Stimulated activated naive CD8-positive, alpha-beta T cell treated with anti-CD3 and anti-CD28 coated beads, Interleukin-15, Interleukin-2, amounts not matched to agents 100 ng/mL and 50 ng/mL, for 24 hours (primary cell): ENCODE measurements at regions not wholly inside any gene's neighbourhood (a gene's known extent, or its start where the extent isn't known, plus 50 kb on each side); places are given as distances from the start of the nearest gene placed in this dataset.

Experiments used
- H3K27ac Mint-ChIP-seq: one replicate; pipeline ENCODE4 v1.8.0; 2021; ENCODE audit warnings: mild to moderate bottlenecking, mixed read lengths
- H3K27me3 Mint-ChIP-seq: one replicate; pipeline ENCODE4 v1.8.0; 2021; ENCODE audit warnings: mixed read lengths
- H3K36me3 Mint-ChIP-seq: one replicate; pipeline ENCODE4 v1.8.0; 2021; ENCODE audit warnings: low read depth, mixed read lengths
- H3K4me1 Mint-ChIP-seq: one replicate; pipeline ENCODE4 v1.8.0; 2021; ENCODE audit warnings: low read depth, mixed read lengths
- H3K4me3 Mint-ChIP-seq: one replicate; pipeline ENCODE4 v1.8.0; 2021; ENCODE audit warnings: mild to moderate bottlenecking, mixed read lengths
- H3K9me3 Mint-ChIP-seq: one replicate; pipeline ENCODE4 v1.8.0; 2021; ENCODE audit warnings: mixed read lengths

DNA sequence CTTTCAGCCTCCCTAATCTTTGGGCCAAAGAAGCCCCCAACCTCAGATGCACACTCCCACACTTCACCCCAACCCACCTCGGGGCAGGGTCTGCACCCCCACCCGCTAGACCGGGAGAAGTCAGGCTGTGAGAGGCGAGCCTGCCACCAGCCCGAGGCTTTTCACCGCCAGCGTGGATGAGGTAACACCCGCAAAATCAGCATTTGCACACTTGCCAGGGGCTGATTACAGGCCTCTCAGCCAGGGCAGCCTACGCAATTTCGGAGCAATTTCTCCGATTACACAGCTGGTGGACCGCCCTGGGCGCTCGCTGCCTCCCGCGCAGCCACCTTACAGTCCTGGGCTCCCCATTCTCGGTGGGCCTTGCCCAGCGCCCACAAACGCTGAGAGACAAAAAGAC lies 68.5 kb downstream of the FOXD1 start:
- Mint-ChIP-seq H3K27me3 (peaks cover 82% of the 10 kb centered on the region), H3K9me3 (peaks cover 16% of the 10 kb centered on the region), H3K36me3 (peaks cover 14% of the 10 kb centered on the region), H3K4me3 (no peak overlapping the region), H3K4me1 (peaks cover 13% of the 10 kb centered on the region), H3K27ac (no peak overlapping the region)

DNA sequence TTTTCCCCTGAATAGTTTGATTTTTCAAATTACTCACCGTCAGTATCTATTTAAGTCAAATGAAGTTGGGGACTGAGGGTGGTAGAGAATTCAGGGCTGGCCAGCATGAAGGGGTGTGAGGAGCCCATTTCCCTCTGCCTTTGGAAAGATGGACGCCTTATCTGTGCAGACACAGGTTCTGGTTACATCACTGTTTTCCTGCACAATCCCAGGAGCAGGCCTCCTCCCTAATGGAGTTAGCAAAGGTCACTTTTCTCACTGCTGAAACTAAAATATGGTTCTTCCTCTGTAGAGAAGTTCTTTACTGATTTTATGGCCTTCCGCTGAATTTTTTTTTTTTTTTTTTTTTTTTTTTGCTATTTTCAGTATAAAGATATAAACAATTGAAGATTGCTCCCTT lies 69.1 kb downstream of the FOXD1 start:
- Mint-ChIP-seq H3K4me1 (peaks cover 13% of the 10 kb centered on the region), H3K27ac (no peak overlapping the region), H3K9me3 (peaks cover 10% of the 10 kb centered on the region), H3K27me3 (peaks cover 82% of the 10 kb centered on the region), H3K4me3 (no peak overlapping the region), H3K36me3 (peaks cover 8% of the 10 kb centered on the region)

DNA sequence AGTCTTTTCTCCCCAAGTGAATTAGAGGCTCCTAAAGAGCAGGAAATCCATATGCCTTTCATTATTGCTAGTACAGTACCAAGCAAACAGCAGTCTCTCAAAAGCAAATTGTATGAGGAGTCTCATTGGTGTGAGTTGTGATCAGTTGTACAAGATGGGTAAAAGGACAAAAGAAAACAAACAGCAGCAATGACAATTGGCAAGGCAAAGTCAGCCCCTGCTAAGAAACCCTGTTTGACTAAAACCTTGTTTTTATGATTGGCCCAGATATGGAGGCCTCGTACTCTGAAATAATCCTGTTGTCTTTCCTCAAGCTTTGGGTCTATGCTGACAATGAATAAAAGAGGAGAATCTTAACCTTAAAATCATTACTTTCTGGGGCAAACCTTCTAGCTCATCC lies 69.8 kb downstream of the FOXD1 start:
- peaks cover 82% of the 10 kb centered on the region for H3K27me3 Mint-ChIP-seq
- no peak overlapping the region for H3K27ac Mint-ChIP-seq
- H3K36me3 Mint-ChIP-seq, result peaks cover 2% of the 10 kb centered on the region
- H3K9me3 Mint-ChIP-seq, result peaks cover 3% of the 10 kb centered on the region
- H3K4me3 Mint-ChIP-seq, result no peak overlapping the region
- peaks cover 13% of the 10 kb centered on the region for H3K4me1 Mint-ChIP-seq

DNA sequence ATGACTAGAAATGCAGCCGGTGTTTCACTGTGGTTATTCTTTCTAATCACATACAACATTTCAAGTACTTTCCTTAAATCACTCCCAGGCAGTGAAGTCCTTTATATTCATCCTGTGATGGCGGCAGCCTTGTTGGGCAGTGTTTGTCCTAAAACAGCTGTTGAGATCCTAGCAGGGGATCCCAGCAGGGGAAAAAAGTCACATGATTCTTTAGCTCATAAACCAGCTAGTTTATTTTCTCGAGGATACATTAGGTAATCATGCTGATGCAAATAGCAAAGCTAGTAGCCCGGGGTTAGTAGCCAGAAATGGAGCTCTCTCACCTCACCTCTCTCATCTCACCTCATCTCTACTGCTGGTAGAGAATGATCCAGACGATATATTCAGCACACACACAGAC lies 70.5 kb downstream of the FOXD1 start:
- peaks cover 13% of the 10 kb centered on the region for H3K4me1 Mint-ChIP-seq

DNA sequence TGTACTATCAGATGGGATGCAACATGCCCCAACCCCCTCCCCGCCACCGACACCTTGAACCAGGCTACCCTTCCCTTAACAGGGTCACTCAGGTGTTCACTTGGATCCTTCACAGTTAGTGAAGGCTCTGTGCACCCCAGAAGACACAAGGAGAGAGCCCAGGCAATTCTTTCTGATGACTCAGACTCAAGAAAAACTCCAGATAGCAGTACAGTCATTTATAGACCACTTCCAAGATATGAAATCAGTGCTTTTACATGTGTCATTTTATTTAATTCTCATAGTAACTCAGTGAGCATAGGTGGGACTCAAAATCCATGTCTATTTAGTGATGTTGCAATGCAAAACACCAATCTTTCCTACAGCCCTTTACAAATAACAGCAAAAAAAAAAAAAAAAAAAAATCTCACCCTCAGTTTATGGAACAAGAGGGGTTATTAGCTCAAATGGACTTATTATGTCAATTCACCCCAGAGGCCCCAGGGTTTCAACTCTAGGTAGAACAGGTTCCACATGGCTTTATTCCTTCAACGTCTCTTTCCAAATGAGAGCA lies 71.9 kb downstream of the FOXD1 start:
- Mint-ChIP-seq H3K27ac (no peak overlapping the region), H3K4me1 (peaks cover 10% of the 10 kb centered on the region), H3K4me3 (no peak overlapping the region), H3K9me3 (no peaks in the 10 kb centered on the region), H3K27me3 (peaks cover 75% of the 10 kb centered on the region), H3K36me3 (no peaks in the 10 kb centered on the region)

More for the DNA sequence above, 70.5 kb downstream of the FOXD1 start:
- Mint-ChIP-seq H3K27me3 (peaks cover 75% of the 10 kb centered on the region), H3K27ac (no peak overlapping the region), H3K9me3 (no peaks in the 10 kb centered on the region), H3K4me3 (no peak overlapping the region), H3K36me3 (no peaks in the 10 kb centered on the region)

DNA sequence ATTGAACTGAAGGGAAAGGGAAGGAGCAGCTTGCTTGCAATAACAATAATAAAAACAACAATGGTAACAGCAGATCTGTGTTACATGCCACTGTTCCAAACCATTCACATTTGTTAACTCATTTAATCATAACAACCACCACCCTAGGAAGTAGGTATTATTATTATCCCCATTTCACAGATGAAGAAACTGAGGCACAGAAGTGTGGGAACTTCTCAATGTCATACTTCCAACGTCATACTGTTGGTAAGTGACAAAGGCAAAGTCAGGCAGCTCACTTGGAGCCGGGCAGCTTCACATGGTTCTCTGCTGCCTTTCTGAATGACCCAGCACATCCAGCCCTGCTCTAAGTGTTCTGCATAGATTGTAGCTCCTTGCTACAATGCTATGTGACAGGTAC lies 72.6 kb downstream of the FOXD1 start:
- H3K9me3 Mint-ChIP-seq, result no peaks in the 10 kb centered on the region
- H3K27me3 Mint-ChIP-seq, result peaks cover 77% of the 10 kb centered on the region
- H3K27ac Mint-ChIP-seq, result no peak overlapping the region
- H3K4me1 Mint-ChIP-seq, result peaks cover 4% of the 10 kb centered on the region
- H3K36me3 Mint-ChIP-seq, result no peaks in the 10 kb centered on the region
- H3K4me3 Mint-ChIP-seq, result no peak overlapping the region

DNA sequence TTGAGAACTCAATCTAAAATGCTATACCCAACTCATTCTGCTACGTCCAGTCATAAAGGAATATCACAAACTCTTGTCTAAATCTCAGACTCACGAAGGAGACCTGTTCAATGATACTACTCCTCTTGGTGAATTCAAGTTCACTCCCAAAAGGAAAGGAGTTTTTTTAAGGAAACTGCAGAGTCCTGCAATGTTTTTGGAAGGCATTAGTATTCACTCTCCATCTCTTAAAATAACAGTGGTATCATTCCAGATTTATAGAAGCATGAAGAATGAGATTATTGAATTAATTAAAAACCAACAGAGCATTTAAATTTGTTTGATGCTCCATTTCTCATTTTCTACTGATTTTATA lies 73.4 kb downstream of the FOXD1 start:
- Mint-ChIP-seq H3K4me3 (no peak overlapping the region), H3K9me3 (no peaks in the 10 kb centered on the region), H3K27ac (no peak overlapping the region), H3K36me3 (no peaks in the 10 kb centered on the region), H3K27me3 (peaks cover 73% of the 10 kb centered on the region), H3K4me1 (no peaks in the 10 kb centered on the region)

DNA sequence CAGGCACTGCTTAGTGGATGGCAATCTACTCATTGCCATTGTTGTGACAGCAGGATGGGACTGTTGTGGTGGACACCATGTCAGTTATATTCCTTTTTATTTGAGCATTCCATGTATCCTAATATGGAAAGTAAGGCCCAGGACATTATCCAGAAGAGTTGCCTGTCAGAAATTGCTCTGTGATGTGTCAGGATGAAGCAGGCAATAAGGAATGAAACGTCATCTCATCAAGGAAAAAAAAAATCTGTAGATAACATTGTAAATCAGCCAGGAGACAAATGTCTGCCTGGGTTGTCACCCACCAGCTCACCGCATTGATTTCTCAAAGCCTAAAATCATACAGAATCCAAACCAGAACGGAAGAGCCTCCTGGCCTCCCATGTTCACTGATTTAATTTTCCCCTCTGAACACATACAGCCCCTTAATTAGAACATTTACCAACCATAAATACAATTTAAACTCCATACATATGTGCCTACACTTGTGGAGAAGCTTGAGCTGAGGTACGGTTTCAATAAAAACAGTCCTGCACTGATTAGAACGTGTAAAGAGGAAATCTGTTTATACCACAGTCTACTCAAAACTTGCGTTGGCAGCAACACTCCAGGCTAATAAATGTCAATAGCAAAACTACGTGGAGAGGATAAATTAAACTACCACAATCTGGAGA lies 73.9 kb downstream of the FOXD1 start:
- Mint-ChIP-seq H3K9me3 (no peaks in the 10 kb centered on the region), H3K4me1 (no peaks in the 10 kb centered on the region), H3K27me3 (peaks cover 68% of the 10 kb centered on the region), H3K27ac (no peak overlapping the region), H3K36me3 (no peaks in the 10 kb centered on the region), H3K4me3 (no peak overlapping the region)

DNA sequence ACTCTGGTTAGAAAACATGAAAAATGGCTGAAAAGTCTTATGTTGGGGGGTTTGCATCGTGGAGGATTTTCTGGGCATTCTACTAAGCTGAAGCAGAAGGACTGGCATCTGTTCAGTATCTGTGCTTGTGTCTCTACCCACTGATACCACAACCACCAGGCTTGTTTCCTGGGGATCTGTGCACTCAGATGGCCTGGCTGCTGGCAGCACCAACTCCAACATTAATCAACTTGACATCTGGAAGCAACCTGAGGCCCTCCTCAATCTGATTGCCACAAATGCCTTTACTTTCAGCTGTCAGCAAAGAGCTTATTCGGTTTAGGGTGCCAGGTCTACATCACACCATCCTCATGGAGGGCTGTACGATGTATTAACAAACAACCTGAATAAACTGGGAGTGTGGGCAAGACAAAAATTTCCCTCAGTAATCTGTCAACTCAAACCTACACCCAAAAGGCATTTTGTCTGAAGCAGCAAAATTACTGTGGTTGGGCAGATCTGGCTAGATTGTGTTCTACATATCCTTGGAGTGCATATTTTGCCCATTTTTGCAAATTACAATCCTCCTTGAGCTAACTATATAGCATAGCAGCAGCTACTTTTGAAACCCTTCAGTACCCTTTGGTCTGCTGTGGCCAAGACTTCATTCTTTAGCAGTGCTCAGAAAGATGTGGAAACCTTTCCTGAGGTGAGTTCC lies 74.6 kb downstream of the FOXD1 start:
- Mint-ChIP-seq H3K27ac (no peak overlapping the region), H3K27me3 (peaks cover 62% of the 10 kb centered on the region), H3K4me3 (no peak overlapping the region), H3K9me3 (no peaks in the 10 kb centered on the region), H3K36me3 (no peaks in the 10 kb centered on the region), H3K4me1 (no peaks in the 10 kb centered on the region)

DNA sequence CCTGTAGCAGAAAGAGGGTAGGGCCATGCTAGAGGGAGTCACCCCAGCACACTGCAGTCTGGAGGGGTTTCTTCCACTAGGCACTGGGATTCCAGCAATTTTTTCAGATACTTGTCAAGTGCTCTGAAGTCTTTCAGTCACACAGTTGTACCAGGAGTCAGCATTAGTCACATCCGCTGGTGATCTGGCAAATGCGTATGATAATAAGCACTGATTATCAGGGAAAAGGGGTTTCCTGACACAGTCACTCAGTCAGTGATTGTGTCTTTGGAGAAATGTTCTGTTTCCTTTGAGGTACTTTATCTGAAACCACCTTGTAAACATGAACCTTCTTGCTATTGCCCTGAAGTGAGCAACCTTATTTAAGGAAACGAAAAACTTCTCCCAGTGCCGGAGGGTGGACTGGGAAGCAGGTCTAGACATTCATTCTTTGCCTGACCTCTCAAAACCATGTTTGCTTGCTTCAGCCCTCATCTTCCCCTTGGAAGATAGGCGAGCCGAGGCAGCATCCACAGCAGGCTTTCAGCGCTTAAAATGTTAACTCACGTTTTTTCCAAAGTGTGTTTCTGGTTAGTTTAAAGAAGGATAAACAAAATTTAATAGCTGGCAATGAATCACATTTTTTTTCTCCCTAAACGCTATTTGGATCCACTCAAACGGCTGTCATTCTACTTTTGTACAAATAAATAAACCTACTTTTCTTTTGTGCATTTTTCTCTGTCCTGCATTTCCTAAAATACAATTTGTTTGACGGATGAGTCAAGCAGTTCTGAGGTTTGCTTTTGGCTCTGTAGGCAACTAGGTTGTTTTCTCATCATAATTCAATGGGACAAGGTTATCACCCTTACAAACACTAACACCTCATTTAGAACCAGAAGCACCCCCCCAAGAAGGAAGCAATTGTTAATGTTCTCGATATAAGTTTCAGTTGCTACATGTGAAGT lies 77.7 kb downstream of the FOXD1 start:
- Mint-ChIP-seq H3K36me3 (no peaks in the 10 kb centered on the region), H3K27me3 (peaks cover 47% of the 10 kb centered on the region), H3K27ac (no peak overlapping the region), H3K4me3 (no peak overlapping the region), H3K4me1 (no peaks in the 10 kb centered on the region), H3K9me3 (no peaks in the 10 kb centered on the region)

DNA sequence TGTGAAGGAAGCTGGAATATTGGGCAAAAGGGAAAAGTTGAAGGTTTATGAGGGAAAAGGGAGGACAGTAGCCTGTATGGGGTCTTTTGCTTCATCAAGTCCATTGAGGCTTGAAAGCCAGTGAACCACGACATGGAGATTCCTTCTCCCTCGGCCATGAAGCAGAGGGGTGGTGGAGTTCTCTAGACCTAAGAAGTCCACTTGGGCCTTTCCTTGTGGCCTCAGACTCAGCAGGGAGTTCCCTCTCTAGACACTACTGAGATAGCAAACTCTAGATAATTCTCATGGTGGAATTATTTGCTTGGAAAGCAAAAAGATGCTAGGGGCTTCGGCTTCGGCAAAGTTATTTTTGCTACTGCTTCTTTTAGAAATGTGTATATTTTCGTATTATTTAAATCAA lies 78.5 kb downstream of the FOXD1 start:
- Mint-ChIP-seq H3K27me3 (peaks cover 39% of the 10 kb centered on the region), H3K4me1 (no peaks in the 10 kb centered on the region), H3K27ac (no peak overlapping the region), H3K36me3 (no peaks in the 10 kb centered on the region), H3K9me3 (no peaks in the 10 kb centered on the region), H3K4me3 (no peak overlapping the region)

DNA sequence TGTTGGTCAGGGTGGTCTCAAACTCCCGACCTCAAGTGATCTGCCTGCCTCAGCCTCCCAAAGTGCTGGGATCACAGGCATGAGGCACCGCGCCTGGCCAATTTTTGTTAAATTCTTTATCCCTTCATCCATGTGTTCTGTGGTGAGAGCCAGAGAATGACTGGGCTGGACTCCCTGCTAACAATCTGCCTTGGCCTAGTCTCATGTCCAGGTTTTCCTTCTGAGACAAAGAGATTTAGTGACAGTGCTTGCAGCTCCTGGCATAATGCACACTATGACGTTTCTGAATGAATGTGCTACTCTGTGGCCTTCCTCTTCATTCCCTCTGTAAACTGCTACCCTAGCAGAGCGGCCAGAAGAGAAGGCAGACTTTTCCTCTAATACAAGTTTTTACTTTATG lies 79.3 kb downstream of the FOXD1 start:
- Mint-ChIP-seq H3K27me3 (peaks cover 39% of the 10 kb centered on the region), H3K9me3 (no peaks in the 10 kb centered on the region), H3K36me3 (no peaks in the 10 kb centered on the region), H3K4me1 (no peaks in the 10 kb centered on the region), H3K27ac (no peak overlapping the region), H3K4me3 (no peak overlapping the region)

DNA sequence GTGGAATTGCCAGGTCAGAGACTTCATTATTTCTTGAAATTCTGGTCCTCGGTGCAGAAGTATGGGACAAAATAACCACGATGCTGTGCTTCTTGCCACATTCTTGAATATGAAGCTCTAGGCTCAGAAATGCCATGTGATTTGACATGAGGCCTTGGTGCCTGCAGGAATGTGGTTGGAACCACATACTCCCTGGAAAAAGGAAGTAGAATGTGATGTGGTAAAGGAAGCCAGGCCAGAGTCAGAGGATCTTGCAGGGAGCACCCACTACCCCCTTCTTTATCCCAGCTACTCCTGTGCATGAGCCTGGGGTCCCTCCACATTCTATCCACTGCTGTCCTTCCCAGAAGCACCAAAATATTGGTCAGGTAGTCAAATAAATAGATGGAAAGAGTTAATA lies 80.9 kb downstream of the FOXD1 start:
- H3K9me3 Mint-ChIP-seq, result no peaks in the 10 kb centered on the region
- no peaks in the 10 kb centered on the region for H3K36me3 Mint-ChIP-seq
- peaks cover 36% of the 10 kb centered on the region for H3K27me3 Mint-ChIP-seq
- H3K27ac Mint-ChIP-seq, result no peak overlapping the region
- H3K4me3 Mint-ChIP-seq, result no peak overlapping the region
- H3K4me1 Mint-ChIP-seq, result no peaks in the 10 kb centered on the region

DNA sequence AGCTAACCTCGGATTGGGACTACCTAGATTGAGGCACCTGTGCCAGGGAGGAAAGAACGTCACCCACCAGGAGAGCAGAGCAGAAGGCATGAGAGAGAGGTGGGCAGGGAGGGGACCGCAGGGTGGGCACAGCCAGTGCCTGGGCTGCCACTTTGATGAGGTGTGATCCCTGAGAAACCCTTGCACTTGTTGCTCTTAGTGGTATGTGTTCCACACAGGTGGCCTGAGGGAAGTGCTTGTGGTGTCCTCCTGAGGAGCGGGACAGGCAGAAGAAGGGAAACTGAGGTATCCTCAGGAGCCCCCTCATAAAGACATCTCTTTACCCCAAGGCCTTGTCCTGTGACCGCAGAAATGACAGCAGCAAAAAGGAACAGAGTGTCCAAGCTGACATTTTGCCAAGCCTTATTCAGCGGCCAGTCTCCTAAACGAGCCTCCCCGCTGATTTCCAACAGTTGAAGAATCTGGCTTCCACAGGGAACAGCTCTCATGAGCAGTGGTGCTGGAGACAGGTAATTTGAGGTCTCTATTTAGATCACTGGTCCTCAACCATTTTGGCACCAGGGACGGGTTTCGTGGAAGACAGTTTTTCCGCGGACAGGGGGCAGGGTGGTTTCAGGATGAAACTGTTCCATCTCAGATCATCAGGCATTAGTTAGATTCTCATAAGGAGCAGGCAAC lies 82.4 kb downstream of the FOXD1 start:
- no peaks in the 10 kb centered on the region for H3K36me3 Mint-ChIP-seq
- H3K27me3 Mint-ChIP-seq, result peaks cover 34% of the 10 kb centered on the region
- H3K4me1 Mint-ChIP-seq, result no peaks in the 10 kb centered on the region
- H3K4me3 Mint-ChIP-seq, result no peak overlapping the region
- H3K9me3 Mint-ChIP-seq, result no peaks in the 10 kb centered on the region
- no peak overlapping the region for H3K27ac Mint-ChIP-seq
